NCI-H82 (cell line): ENCODE measurements at regions not wholly inside any gene's neighbourhood (a gene's known extent, or its start where the extent isn't known, plus 50 kb on each side); places are given as distances from the start of the nearest gene placed in this dataset.

Experiments used
- DNase-seq: peaks from one replicate; lab custom pipeline; 2025; lab: John Stamatoyannopoulos, UW

DNA sequence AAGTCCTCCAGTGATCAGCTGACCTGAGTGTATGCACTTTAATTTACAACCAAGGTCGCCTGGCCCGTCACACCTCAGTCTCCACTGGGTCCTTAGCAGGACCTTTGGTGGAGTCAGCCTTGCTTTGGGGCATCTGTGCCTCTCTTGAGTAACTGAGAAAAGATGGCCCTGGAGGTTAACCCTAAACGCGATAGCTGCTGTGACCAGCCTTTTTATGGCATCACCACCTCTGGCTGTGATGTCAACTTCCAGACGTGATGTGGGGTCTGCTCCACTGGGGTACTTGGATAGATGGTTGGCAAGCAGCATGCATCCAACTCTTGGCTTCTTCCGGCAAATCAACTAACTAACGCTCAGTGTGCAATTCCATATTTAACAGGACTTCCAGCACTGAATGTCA, 122.8 kb upstream of the RTL1 start:
- no peak for DNase-seq

DNA sequence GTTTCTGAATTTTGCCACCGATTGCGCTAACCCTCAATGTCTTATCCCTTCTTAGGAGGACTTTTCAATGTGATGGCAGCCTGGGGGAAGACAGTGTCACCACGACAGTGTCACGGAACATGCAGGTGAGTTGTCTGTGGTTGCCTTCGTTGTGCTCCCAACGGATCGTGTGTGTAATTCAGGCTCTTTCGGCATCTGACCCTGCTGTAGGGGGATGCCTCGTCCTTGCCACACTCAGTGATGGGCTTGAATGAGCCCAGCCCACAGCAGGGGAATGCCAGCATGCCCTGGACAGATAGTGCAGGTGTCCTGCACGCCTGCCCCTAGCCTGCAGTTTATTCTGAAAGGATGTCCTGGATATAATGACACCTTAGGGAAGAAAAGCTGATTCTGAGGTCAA, 123.8 kb upstream of the RTL1 start:
- DNase-seq, result no peak

DNA sequence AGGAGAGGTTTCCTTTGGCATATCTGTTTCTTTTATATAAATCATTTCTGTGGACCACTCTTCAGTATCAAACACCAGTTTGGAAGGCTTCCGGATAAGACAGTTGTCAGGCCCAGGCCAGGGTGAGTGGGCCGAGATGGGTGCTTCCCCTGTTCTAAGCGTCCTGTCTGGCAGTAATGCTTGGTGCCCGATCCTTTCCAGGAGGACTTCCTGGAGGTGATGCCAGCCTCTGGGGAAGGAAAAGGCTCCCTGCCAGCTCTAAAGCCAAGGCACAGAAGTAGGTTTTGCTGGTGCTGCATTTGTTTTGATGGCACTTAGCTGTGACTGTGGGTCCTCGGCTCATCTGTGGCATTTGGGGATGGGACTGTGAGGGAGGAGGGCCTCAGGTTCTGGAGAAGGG, 124.4 kb upstream of the RTL1 start:
- DNase-seq, result no peak

DNA sequence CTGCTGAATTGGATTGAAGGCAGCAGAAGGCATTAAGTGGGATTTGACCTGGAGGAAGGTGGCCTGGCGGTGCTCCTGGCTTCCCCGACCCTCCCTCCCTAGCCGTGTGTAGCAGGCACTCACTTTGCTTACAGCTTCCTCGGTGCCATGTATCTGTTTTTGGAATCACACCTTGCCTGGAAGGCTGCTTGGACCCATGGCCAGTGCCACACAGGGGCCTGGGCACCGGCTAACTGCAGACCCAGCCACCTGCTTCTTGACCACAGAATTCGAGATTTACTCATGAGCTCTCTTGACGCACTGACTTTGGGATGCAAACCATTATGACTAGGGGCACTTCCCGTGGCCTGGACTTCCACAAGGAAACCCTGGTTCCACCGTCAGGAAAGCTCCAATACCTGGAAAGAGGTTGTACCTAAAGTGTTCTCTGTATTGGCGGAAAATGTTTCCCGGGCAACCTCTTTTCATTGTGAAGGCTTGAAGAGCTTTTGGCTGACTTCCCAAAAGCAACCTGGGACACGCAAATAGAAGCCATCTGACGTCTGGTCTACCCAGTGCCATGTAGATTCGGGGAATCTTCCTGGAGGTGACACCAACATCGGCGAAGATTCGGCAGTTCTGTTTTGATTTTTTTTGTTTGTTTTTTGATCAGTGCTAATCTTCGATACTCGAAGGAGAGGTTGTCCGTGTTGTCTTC, 125.6 kb upstream of the RTL1 start:
- DNase-seq, result no peak

DNA sequence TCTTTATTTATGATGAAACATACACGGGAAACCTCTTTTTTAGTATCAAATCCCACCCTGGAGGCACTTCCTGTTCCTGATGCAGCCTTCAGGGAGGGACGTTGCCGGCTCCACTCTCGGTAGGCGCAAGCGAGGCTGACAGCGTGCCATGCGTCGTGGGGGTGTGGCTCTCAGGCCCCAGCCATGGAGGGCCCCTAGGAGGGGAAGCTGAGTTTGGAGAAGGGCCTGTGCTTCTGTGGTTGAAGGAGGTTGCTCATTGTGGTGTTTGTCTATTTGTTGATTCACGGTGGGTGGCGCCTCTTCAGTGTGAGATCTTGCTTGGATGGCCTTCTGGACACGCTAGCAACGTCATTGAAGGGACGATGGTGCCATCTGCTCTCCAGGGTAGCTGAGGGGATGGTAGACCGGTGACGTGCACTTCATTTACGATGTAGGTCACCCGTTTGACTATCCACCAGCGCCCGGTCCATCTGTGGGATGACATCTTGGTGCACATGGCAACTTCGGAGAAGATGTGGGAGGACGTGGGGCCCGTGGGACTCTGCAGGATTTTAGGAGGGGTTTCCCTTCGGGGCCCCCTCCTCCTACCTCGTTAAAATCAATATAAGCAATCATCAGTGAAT, 126.3 kb upstream of the RTL1 start:
- no peak for DNase-seq

DNA sequence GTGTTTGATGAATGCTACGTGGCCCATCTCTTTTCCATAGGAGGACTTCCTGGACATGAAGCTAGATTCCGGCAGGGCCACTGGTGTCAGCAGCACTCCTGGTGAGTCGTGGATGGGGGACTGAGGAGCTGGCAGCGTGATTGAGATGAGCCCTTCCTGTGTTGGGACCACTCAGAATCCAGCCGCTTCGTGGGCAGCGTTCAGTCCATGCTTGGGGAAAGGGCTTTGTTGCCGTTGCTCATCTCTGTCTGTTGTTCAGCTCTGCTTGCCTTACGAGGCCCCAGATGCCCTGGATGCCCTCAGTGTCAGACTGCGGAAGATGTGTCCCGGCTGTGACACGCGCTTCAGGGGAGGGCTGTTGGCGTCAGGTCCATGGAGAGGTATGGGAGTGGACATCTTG, 127.1 kb upstream of the RTL1 start:
- no peak for DNase-seq

DNA sequence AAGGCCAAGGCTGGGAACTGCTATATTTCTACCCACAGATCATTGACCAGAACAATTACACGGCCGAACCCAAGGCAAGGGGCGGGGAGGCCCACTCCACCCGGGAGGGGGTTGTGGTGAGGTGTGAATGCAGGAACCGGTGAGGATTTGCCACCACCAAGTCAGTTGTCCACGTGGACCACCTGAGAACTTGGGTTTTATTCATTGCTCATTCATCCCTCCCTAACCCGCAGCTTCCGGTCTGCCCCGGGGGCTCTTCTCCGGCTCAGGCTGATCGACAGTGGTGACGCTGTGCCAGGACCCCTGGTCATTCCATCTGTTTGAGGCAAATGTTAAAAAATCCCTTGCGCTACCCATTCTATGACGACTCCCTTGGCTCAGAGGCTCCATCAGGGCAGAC, 127.7 kb upstream of the RTL1 start:
- no peak for DNase-seq

DNA sequence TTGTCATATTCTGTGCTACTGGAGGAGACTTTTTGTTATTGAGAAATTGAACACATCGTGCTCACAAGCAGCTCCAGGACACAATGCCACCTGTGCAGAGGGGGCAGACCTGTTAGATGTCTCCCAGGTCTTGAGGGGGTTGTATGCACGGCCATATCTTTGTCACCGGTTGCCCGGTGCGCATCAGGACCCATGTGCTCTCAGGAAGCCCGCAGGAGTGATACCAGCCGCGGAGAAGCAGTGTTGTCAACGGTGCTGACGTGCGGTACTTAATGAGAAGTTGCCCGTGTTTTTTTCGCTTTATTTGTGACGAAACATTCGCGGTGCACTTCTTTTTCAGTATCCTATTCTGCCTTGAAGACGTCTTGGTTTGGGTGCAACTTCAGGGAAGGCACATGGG, 128.2 kb upstream of the RTL1 start:
- no peak for DNase-seq

DNA sequence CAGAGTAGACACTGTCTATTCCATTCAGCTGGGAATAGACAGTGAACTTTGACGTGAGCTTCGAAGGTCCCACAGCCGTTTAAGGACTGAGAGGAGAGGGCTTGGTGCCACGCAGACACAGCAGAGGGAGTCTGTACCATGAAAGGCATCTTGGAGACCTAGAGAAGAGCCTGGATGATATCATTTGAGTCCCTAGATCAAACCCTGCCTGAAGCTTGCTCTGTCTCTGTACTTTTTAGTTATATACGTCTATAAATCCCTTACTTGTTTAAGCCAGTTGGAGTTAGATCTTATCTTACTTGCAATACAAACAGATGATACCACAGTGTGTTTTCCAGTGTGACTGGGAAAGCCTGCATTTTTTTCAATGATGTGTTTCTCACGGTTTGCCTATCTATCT, 128.9 kb upstream of the RTL1 start:
- DNase-seq, result no peak

DNA sequence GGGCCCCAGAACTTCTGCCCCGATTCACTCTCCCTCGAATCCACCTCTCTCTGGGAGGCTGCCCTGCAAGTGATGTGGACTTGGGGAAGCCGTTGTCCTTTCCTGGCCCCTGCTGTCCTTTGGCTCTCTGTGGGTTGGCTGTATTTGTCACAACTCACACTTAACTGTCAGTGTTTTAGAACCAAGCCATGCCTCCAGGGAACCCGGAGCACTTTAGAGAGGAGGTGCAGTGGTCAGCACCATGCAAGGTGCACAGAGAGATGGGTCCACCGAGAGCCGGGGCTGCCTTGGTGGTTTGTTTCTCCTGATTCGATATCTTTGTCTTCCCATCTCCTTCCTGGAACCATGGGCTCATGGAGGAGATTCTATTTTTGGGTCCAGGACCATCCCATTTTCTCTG, 129.5 kb upstream of the RTL1 start:
- no peak for DNase-seq

DNA sequence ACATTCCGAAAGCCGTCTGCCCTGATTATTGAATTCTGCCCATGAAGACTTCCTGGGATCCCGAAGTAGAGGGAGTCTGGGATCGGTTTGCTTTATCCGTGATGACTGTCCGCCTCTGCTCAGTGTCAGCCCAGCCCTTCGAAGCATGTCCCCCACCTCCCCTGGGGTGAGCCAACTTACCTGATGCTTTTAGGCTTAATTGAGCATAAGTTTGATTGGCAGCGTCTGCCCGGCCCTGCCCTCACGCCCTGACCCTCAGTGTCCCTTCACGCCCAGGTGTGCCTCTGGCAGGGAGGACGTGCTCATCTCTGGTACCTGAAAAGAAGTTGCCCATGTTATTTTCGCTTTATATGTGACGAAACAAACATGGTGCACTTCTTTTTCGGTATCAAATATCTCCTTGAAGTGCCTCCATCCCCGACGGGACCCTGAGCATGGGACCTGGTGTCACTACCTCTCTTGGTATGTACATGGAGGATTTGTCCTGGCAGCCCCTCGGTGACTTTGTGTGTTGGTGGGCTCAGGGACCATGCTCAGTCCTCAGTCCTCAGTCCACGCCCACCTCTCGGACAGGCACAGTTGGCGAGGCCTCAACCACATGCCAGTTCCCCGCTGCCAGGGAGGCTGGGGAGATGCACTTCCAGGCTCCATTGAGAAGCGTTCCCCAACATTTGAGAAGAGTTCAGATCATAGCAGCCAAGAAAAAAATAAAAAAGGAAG, 130.1 kb upstream of the RTL1 start:
- DNase-seq, result no peak

DNA sequence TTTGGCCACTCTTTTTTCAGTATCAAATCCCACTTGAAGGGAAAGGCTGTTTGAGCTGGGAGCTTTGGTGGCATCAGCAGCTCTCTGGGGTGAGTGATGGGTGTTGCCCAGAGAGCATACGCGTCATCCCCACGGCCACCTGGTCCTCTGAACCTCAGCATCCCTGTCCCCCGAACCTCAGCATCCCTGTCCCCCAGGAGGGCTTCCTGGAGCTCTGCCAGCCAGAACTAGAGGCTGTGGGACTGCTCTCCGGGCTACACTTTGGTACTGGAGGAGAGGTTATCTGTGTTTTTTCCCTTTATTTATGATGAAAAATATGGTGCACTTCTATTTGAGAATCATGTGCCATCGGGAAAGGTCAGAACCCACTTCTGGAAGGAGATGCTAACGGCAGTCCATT, 131.5 kb upstream of the RTL1 start:
- DNase-seq, result no peak

DNA sequence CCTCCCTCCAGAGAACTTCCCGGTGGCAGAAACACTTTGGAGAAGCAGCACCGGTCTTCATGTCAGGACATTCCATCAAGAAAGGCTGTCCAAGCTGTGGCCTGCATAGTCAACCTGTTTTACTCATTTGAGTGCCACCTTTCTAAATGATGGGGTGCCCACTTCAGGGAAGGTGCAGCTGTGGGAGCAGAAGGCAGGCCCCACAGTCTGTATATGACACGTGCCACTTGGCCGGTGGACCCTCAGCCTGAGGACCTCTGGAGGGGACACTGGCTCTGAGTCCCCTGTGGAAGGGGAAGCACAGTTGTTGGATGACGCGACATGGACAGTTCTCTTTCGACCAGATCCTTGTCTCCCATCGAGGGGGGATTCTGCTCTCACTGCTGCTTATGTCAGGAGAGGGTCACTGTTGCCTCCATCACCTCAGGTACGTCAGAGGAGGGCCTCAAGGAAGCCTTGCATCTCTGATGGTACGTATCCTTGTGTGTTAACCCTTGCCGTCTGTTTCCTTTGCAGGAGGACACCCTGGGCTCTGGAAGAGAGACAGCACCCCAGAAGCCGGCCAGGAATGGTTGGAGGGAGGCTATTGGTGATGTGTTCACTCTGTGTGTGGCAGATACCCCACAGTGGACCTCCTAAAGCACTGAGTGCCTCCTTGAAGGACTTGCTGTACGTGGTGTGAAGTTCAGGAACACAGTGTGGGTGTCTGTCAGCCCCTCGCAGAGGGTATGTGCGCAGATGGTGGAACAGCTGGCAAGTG, 132.1 kb upstream of the RTL1 start:
- DNase-seq, result no peak

DNA sequence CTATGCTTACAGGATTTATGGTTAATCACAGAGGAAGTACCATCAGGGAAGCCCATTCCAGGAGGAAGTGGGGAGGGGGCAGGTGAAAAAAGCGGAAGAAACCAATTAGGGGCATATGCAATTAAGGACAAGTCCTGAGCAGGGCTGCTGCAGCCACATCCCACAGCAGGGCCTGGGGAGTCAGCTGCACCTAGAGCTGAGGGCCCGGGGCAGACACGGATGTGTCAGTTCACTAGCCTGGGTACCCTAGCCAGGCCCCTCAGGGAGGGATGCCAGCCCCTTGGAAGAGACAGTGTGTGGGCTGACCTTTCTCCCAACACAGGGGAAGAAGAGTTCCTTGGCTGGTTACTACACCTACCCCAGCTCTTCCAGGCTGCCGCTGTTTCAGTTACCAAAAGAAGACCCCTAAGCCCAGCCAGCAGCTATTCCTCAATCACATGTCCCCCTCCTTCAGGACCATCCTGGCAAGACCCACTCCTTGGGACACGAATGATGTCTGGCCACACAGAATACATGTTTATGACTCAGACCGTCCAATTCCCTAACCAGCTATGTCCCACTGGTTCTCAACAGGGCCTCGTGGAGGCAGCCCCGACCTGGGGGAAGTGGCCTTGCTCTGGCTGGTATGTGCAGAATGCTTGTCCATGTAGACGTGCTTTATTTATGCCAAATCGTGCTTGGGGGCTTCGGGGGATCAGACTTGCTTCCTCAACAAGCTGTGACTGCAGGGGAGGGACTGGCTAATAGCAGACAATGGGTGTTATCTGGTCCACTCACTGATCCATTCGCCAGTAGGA, 133.7 kb upstream of the RTL1 start:
- no peak for DNase-seq

DNA sequence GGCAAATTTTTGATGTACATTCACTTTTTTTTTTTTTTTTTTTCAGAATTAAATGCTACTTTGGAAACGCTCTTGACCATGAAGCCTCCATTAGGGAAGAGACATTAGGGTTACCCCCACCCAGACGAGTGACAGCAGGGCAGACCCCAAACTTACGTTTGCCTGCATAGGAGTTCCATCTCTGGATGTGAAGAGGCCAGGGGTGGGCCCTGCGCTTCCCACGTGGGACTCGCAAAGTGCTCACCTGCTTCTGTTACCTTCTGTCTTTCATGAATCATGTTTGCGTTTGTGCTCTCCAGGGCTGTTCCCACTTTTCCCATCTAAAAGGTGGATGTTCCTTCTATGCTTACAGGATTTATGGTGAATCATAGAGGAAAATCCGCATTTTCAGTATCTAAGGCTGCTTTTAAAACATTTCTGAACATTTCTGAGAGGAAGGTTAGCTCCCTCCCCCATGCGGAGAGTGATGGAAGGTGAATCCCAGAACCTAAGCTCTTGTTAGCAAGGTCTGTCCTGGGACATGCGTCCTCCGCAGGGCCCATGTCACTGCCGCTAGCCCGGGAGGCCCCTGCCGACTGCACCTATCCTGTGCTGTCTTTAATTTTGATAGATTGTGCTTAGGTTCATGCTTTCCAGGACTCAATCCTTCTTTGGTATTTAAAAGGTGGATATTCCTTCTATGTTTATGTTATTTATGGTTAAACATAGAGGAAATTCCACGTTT, 135.7 kb upstream of the RTL1 start:
- no peak for DNase-seq

DNA sequence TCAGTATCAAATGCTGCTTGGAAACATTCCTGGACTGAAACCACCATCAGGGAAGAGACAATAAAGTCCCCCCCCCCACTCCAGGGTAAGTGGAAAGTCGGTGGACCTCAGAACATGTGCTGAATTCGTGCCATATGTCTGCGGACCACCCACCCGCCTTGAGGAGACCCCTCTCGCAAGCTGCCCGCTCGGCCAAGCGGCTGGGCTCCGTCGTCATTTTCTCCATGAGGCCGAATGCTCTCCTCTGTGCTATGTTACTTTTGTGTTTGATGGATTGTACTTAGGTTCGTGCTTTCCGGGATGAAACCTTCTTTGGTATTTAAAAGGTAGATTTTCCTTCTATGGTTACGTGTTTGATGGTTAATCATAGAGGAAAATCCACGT, 136.2 kb upstream of the RTL1 start:
- DNase-seq, result no peak

DNA sequence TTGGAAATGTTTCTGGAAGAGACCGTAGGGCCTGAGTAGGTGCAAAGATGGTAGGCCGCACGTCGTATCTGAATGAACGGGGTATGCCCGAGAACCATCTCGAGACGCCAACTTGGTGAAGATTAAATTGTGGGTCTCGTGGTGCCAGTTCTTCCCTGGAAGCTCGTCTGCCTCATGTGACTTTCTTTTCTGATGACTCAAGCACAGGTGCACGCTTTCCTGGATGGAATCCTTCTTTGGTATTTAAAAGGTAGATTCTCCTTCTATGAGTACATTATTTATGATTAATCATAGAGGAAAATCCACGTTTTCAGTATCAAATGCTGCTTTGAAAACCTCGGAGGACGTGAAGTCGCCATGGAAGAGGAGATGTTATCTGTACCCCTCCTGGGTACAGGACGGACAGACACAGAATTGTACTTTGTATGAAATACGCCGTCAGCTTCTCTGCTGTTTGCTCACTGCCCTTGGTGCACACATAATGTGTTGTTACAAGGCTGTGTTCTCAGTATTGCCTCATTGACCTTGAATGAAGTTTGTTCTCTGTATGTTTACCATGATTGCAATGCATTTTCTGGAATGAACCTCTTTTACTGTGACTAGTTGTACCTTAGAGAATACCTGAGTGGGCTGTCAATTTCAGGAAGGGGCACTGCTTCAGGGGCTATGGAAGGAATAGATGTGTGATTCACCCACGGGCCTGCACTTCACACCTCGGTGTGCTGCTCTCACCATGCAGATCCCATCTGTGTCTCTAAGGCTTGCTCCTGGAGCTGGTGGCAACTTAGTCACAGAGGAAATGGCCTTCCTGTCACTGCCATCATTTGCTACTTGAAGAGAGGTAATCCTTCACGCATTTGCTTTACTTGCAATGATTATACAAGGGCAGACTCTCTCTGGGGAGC, 137.3 kb upstream of the RTL1 start:
- no peak for DNase-seq

DNA sequence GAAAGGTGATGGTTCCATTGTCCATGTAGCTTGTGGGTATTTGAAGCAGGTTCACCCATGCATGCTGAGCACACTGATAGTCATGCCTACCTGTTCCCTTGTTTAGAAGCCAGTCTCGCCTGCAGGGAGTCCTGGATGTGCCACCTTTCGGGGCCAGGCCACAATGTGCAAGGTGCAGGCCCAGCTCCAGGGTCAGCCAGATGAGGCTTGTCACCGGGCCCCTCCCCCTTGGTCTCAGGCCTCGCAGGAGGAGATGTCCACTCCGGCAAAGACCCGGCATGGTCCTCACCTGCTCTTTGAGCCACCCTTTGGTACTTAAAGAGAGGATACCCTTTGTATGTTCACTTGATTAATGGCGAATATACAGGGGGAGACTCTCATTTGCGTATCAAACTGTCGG, 140.4 kb upstream of the RTL1 start:
- no peak for DNase-seq

DNA sequence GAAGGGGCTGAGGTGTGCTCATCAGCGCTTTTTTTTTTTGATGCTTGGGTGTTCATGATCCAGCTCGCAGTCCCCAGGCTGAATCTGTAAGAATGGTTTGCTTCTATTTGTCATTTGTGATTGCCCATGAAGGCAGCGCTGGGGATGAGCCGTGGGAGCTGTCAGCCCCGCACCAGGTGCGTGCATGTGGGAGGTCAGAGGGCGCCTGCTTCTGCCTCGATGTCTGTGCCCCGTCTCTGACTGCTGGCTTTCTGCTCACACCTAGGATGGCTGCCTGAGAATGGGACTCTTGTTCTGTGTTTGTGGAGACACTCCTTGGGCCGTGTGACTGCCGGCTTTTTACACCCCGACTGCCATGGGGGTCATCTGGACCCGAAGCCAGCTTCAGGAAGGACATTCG, 141.2 kb upstream of the RTL1 start:
- no peak for DNase-seq

DNA sequence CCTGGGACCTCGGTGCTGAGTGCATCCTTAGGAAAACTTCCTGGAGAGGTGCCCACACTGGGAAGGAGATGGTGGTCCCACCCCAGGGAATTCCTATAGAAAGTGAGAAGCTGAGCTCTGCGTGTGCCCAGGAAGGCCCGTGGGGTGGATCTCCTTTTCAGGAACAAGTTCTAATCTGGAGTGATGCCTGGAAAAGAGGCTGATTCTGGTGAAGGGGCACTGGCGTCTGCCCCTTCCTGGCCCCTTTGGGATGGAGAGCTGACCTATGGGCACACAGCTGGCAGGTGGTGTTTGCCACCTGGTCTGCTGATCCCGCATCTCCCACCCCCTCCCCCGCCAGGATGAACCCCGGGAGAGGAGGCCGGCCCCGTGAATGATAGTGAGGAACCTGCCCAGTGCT, 142.0 kb upstream of the RTL1 start:
- no peak for DNase-seq
